CD4-positive, alpha-beta T cell treated with Interleukin-15 for 1 hour (primary cell): ENCODE measurements at regions not wholly inside any gene's neighbourhood (a gene's known extent, or its start where the extent isn't known, plus 50 kb on each side); places are given as distances from the start of the nearest gene placed in this dataset.

ENCODE experiments used
- DNase-seq: peaks from one replicate; pipeline ENCODE4 v3.0.0-alpha.2; 2020

- DNase-seq = no peak
These were observed 633.2 kb upstream of the NEGR1 start for GRCh38 chr1:72915581-72915980.

- no peak for DNase-seq
These were observed 629.3 kb upstream of the NEGR1 start for GRCh38 chr1:72911656-72912055.

GRCh38 chr1:72896256-72896655, 613.9 kb upstream of the NEGR1 start:
- no peak for DNase-seq

GRCh38 chr1:72892461-72892860, 610.1 kb upstream of the NEGR1 start:
- DNase-seq = no peak

GRCh38 chr1:72891976-72892375, 609.6 kb upstream of the NEGR1 start:
- no peak for DNase-seq

- no peak for DNase-seq
These were observed 603.5 kb upstream of the NEGR1 start for GRCh38 chr1:72885841-72886240.

GRCh38 chr1:72885017-72885416, 602.7 kb upstream of the NEGR1 start:
- no peak for DNase-seq

GRCh38 chr1:72869873-72870272, 587.5 kb upstream of the NEGR1 start:
- DNase-seq = no peak

GRCh38 chr1:72869441-72869840, 587.1 kb upstream of the NEGR1 start:
- DNase-seq = no peak

- no peak for DNase-seq
These were observed 569.3 kb upstream of the NEGR1 start for GRCh38 chr1:72851597-72851996.

- DNase-seq = no peak
These were observed 566.7 kb upstream of the NEGR1 start for GRCh38 chr1:72848997-72849396.

GRCh38 chr1:72847651-72848050, 565.3 kb upstream of the NEGR1 start:
- DNase-seq = no peak

GRCh38 chr1:72846476-72847278, 564.3 kb upstream of the NEGR1 start:
- no peak for DNase-seq

- no peak for DNase-seq
These were observed 563.6 kb upstream of the NEGR1 start for GRCh38 chr1:72845981-72846380.

- DNase-seq = no peak
These were observed 563.0 kb upstream of the NEGR1 start for GRCh38 chr1:72845381-72845780.

- DNase-seq = no peak
These were observed 555.4 kb upstream of the NEGR1 start for GRCh38 chr1:72837781-72838180.

GRCh38 chr1:72830606-72831390, 548.5 kb upstream of the NEGR1 start:
- no peak for DNase-seq

GRCh38 chr1:72827278-72827677, 544.9 kb upstream of the NEGR1 start:
- no peak for DNase-seq

- DNase-seq = no peak
These were observed 522.2 kb upstream of the NEGR1 start for GRCh38 chr1:72804541-72804940.

GRCh38 chr1:72781038-72781437, 498.7 kb upstream of the NEGR1 start:
- no peak for DNase-seq

GRCh38 chr1:72780212-72780611, 497.9 kb upstream of the NEGR1 start:
- DNase-seq = no peak

- no peak for DNase-seq
These were observed 495.6 kb upstream of the NEGR1 start for GRCh38 chr1:72777918-72778317.

GRCh38 chr1:72763481-72763880, 481.1 kb upstream of the NEGR1 start:
- DNase-seq = no peak

GRCh38 chr1:72759486-72759885, 477.1 kb upstream of the NEGR1 start:
- DNase-seq = no peak
